ENCODE measurements at regions not wholly inside any gene's neighbourhood (a gene's known extent, or its start where the extent isn't known, plus 50 kb on each side); places are given as distances from the start of the nearest gene placed in this dataset.

GRCh38 chr4:31234901-31235300 is 514.7 kb downstream of the PCDH7 start:
- no peaks in the 10 kb centered on the region for H3K4me1 ChIP-seq

GRCh38 chr4:31236020-31236638 is 516.0 kb downstream of the PCDH7 start:
- Histone ChIP-seq H3K9ac (no peak overlapping the region), H3K4me3 (ENCODE audit: low read depth, low read length) (no peak overlapping the region), H3K9me3 (ENCODE audit: control insufficient read depth, low read length) (no peaks in the 10 kb centered on the region), H3K79me2 (no peaks in the 10 kb centered on the region), H3K27ac (no peak overlapping the region), H3K4me1 (no peaks in the 10 kb centered on the region), H2AFZ (no peak overlapping the region), H3K36me3 (ENCODE audit: control insufficient read depth, insufficient read depth, low read length) (no peaks in the 10 kb centered on the region), H3K4me2 (ENCODE audit: low read length) (no peak overlapping the region), H3K27me3 (ENCODE audit: control insufficient read depth, insufficient read depth, low read length) (no peaks in the 10 kb centered on the region)
- no peak for TF ChIP-seq CTCF (IDR thresholded peaks at IDR 0.05)

More at GRCh38 chr4:31234901-31235300, 514.7 kb downstream of the PCDH7 start:
- Histone ChIP-seq H3K36me3 (ENCODE audit: control insufficient read depth, insufficient read depth, low read length) (no peaks in the 10 kb centered on the region), H2AFZ (no peak overlapping the region), H3K4me2 (ENCODE audit: low read length) (no peak overlapping the region), H3K27ac (no peak overlapping the region), H3K9ac (no peak overlapping the region), H3K79me2 (no peaks in the 10 kb centered on the region), H3K4me3 (ENCODE audit: low read depth, low read length) (no peak overlapping the region), H3K27me3 (ENCODE audit: control insufficient read depth, insufficient read depth, low read length) (no peaks in the 10 kb centered on the region), H3K9me3 (ENCODE audit: control insufficient read depth, low read length) (no peaks in the 10 kb centered on the region)
- no peak for TF ChIP-seq CTCF (IDR thresholded peaks at IDR 0.05)

GRCh38 chr4:31236639-31237173 is 516.5 kb downstream of the PCDH7 start:
- H3K36me3 ChIP-seq (ENCODE audit: control insufficient read depth, insufficient read depth, low read length) = no peaks in the 10 kb centered on the region
- H3K4me3 ChIP-seq (ENCODE audit: low read depth, low read length) = no peak overlapping the region
- H2AFZ ChIP-seq = no peak overlapping the region
- no peak for TF ChIP-seq CTCF (IDR thresholded peaks at IDR 0.05)
- H3K9ac ChIP-seq = no peak overlapping the region
- no peak overlapping the region for H3K27ac ChIP-seq
- H3K79me2 ChIP-seq = no peaks in the 10 kb centered on the region
- no peak overlapping the region for H3K4me2 ChIP-seq (ENCODE audit: low read length)
- no peaks in the 10 kb centered on the region for H3K9me3 ChIP-seq (ENCODE audit: control insufficient read depth, low read length)
- no peaks in the 10 kb centered on the region for H3K4me1 ChIP-seq
- H3K27me3 ChIP-seq (ENCODE audit: control insufficient read depth, insufficient read depth, low read length) = no peaks in the 10 kb centered on the region

- H3K79me2 ChIP-seq = no peaks in the 10 kb centered on the region
- H3K27ac ChIP-seq = no peak overlapping the region
- H3K4me2 ChIP-seq (ENCODE audit: low read length) = no peak overlapping the region
- H3K9ac ChIP-seq = no peak overlapping the region
- H3K9me3 ChIP-seq (ENCODE audit: control insufficient read depth, low read length) = no peaks in the 10 kb centered on the region
- H3K27me3 ChIP-seq (ENCODE audit: control insufficient read depth, insufficient read depth, low read length) = no peaks in the 10 kb centered on the region
- H3K4me3 ChIP-seq (ENCODE audit: low read depth, low read length) = no peak overlapping the region
- TF ChIP-seq CTCF (IDR thresholded peaks at IDR 0.05) = no peak
- H3K36me3 ChIP-seq (ENCODE audit: control insufficient read depth, insufficient read depth, low read length) = no peaks in the 10 kb centered on the region
- no peak overlapping the region for H2AFZ ChIP-seq
- H3K4me1 ChIP-seq = no peaks in the 10 kb centered on the region
Observed at GRCh38 chr4:31237233-31237632, 517.1 kb downstream of the PCDH7 start.

- H3K36me3 ChIP-seq (ENCODE audit: control insufficient read depth, insufficient read depth, low read length) = no peaks in the 10 kb centered on the region
- no peaks in the 10 kb centered on the region for H3K4me1 ChIP-seq
Observed at GRCh38 chr4:31239886-31240285, 519.7 kb downstream of the PCDH7 start.

More at GRCh38 chr4:31239886-31240285, 519.7 kb downstream of the PCDH7 start:
- H3K9ac ChIP-seq = no peak overlapping the region
- no peak overlapping the region for H3K4me2 ChIP-seq (ENCODE audit: low read length)
- H3K4me3 ChIP-seq (ENCODE audit: low read depth, low read length) = no peak overlapping the region
- no peaks in the 10 kb centered on the region for H3K9me3 ChIP-seq (ENCODE audit: control insufficient read depth, low read length)
- TF ChIP-seq CTCF (IDR thresholded peaks at IDR 0.05) = no peak
- no peaks in the 10 kb centered on the region for H3K79me2 ChIP-seq
- H2AFZ ChIP-seq = no peak overlapping the region
- no peaks in the 10 kb centered on the region for H3K27me3 ChIP-seq (ENCODE audit: control insufficient read depth, insufficient read depth, low read length)
- no peak overlapping the region for H3K27ac ChIP-seq
